Heart left ventricle (tissue), 16 donors: ENCODE measurements at regions not wholly inside any gene's neighbourhood (a gene's known extent, or its start where the extent isn't known, plus 50 kb on each side); places are given as distances from the start of the nearest gene placed in this dataset.

ENCODE experiments used
- ATAC-seq, 4 donors: fragments of 200-7000 bp; cut with Tn5 transposase; one replicate each; pipeline ENCODE4 v1.9.1; 2020 to 2022; ENCODE audit warnings: moderate library complexity in 4 of 4, mild to moderate bottlenecking in 3 of 4, moderate number of reproducible peaks in 1 of 4
- DNase-seq, 5 donors: peaks; one replicate each; pipeline ENCODE4 v3.0.0-alpha.2; 2020
- H3K27ac ChIP-seq, 12 donors: fragments of 200-600 bp; sonication (generic) in 4 of 12; one replicate each; pipeline versions ENCODE4 v1.5.0 to v1.8.0; 2016 to 2022; ENCODE audit warnings: mild to moderate bottlenecking in 2 of 12
- H3K27me3 ChIP-seq, 9 donors: fragments of 200-600 bp; sonication (generic) in 2 of 9; one replicate each; pipeline versions ENCODE4 v1.5.1 to v1.8.0; 2016 to 2022; ENCODE audit warnings: mild to moderate bottlenecking in 3 of 9
- H3K36me3 ChIP-seq, 9 donors: fragments of 200-600 bp; sonication (generic) in 2 of 9; one replicate each; pipeline versions ENCODE4 v1.5.0 to v1.8.0; 2018 to 2022; ENCODE audit warnings: mild to moderate bottlenecking in 2 of 9
- H3K4me1 ChIP-seq, 12 donors: fragments of 200-600 bp; sonication (generic) in 4 of 12; one replicate each; pipeline versions ENCODE4 v1.5.0 to v1.8.0; 2016 to 2022; ENCODE audit warnings: mild to moderate bottlenecking in 3 of 12
- H3K4me3 ChIP-seq, 12 donors: fragments of 200-600 bp; sonication (generic) in 4 of 12; one replicate each; pipeline versions ENCODE4 v1.5.0 to v1.8.0; 2017 to 2022; ENCODE audit warnings: mild to moderate bottlenecking in 9 of 12, moderate library complexity in 4 of 12
- H3K9me3 ChIP-seq, 12 donors: fragments of 200-600 bp; sonication (generic) in 4 of 12; one replicate each; pipeline versions ENCODE4 v1.5.0 to v1.8.0; 2016 to 2022; ENCODE audit warnings: mild to moderate bottlenecking in 1 of 12
- POLR2A ChIP-seq, 2 donors: fragments of 450-650 bp; IDR thresholded peaks; one replicate each; pipeline ENCODE4 v1.6.1; 2017; ENCODE audit warnings: antibody characterized with exemption in 2 of 2, mild to moderate bottlenecking in 2 of 2, moderate library complexity in 2 of 2
- WGBS, 4 donors: extraction: QIAGEN DNeasy Blood & Tissue Kit in 2 of 4; methylation state at CpG; one replicate each; pipeline versions ENCODE4 v1.1.5 to v1.1.7; 2013 to 2018; 5-methylcytosine and 5-hydroxymethylcytosine counted together
- intact Hi-C, 10 donors: fragments of 100-400 bp; cut with DNase I; formaldehyde crosslinking; loops; one replicate each; pipeline versions ENCODE4 v1.11.1 to v1.14.2; 2022
- TF ChIP-seq, protein P1 (sequence below), 12 donors: fragments of 200-600 bp; sonication (generic) in 4 of 12; IDR thresholded peaks; one replicate each; pipeline versions ENCODE4 v1.5.0 to v1.8.0; 2018 to 2022; ENCODE audit warnings: antibody characterized with exemption in 12 of 12, mild to moderate bottlenecking in 5 of 12
- donor health status: ischemic (EF 13 %, LVEDD 7.1; RV severe dilation, severe dysfunction).
- donor health status: healthy with polysubstance abuse.
- donor health status: DM: no; HTN: yes; CAD: no.
- donor health status: DM: no; HTN: no; CAD: no.
- donor health status: ischemic (EF 25% LVEDD 6.9; RV normal size, moderate dysfunction).
- donor health status: ischemic (EF 25% LVEDD 5.7; RV mildly dilated, moderate dysfunction).
- donor health status: healthy.
- donor health status: DM: yes; HTN: yes; CAD: no.
- donor health status: ischemic (EF 35%, LVEDD 5.7; RV mildly dilated, moderate dysfunction).
- donor health status: nonischemic (EF 11% LVEDD 7.7; RV severe dilation, severe dysfunction).
- donor health status: DM: yes; HTN: yes; CAD: no.
- donor health status: PGD.
- donor health status: ischemic (EF 29% LVEDD 5.4; RV normal size, mild dysfunction).
- donor health status: nonischemic (EF 23%, LVEDD 6.1; RV moderate dilation, normal function).

DNA sequence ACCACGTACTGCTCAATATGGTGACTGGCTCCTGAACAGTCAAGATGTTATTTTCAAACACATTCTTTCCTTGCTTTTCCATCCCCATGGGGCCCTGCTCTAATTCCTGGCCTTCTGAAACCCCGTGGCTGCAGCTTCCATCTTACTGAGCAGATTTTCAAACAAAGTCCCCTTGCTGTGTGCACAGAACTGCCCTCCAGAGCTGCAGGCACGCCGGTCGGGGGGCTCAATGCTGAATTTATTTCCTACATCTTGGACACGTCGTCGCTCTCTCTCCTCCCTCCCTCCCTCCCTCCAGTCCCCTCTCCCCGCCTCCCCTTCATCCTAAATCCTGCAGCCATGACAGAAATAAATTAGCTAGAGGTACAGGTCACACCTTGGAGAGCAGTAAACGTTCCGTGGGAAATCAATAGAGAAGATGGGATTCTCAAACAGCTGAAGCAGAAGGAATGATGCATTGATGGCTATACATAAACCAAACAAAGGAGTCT lies 243.1 kb upstream of the BLID start:
- intact Hi-C loops: no loop called here
- ATAC-seq (no peak), DNase-seq (peak in 1 of 5 donors; percentile 20)
- TF ChIP-seq, protein P1, sequence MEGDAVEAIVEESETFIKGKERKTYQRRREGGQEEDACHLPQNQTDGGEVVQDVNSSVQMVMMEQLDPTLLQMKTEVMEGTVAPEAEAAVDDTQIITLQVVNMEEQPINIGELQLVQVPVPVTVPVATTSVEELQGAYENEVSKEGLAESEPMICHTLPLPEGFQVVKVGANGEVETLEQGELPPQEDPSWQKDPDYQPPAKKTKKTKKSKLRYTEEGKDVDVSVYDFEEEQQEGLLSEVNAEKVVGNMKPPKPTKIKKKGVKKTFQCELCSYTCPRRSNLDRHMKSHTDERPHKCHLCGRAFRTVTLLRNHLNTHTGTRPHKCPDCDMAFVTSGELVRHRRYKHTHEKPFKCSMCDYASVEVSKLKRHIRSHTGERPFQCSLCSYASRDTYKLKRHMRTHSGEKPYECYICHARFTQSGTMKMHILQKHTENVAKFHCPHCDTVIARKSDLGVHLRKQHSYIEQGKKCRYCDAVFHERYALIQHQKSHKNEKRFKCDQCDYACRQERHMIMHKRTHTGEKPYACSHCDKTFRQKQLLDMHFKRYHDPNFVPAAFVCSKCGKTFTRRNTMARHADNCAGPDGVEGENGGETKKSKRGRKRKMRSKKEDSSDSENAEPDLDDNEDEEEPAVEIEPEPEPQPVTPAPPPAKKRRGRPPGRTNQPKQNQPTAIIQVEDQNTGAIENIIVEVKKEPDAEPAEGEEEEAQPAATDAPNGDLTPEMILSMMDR (IDR thresholded peaks at IDR 0.05): no peak
- TF ChIP-seq POLR2A (IDR thresholded peaks at IDR 0.05): no peak
- Histone ChIP-seq H3K27me3 (no peaks in the 10 kb centered on the region), H3K9me3 (peaks cover 0 to 6% (median 0%) of the 10 kb centered on the region in 12 donors), H3K4me1 (peaks cover 0 to 11% (median 2%) of the 10 kb centered on the region in 12 donors), H3K27ac (no peak overlapping the region), H3K4me3 (no peak overlapping the region), H3K36me3 (no peaks in the 10 kb centered on the region)
- WGBS, 4 donors: 66 to 72% (median 68%) methylated on average over 11 of the region's 11 CpGs

DNA sequence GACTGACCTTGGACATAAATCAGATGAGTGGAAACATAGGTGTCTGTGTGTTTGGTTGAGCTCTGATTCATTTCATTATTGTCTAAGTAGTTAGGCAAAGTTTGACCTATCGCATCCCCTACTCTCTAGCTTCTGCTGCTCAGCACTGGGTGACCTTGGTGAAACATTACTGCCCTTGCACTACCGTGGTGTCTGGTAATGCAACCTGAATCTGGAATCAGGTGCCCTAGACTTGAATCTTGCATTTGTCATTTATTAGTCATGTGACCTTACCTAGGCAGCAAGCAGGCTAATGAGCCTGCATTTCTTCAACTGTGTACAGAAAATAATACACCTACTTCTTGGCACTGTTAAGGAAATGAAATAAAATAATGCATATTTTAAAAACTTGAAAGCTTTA lies 242.3 kb upstream of the BLID start:
- TF ChIP-seq, protein P1 (IDR thresholded peaks at IDR 0.05): no peak
- no peak for TF ChIP-seq POLR2A (IDR thresholded peaks at IDR 0.05)
- H3K9me3 ChIP-seq: peaks cover 0 to 6% (median 0%) of the 10 kb centered on the region in 12 donors
- WGBS, 4 donors: 70 to 79% (median 71%) methylated on average over 2 of the region's 2 CpGs
- no peaks in the 10 kb centered on the region for H3K27me3 ChIP-seq
- H3K36me3 ChIP-seq: no peaks in the 10 kb centered on the region
- DNase-seq: no peak
- intact Hi-C loops: no loop called here
- H3K4me1 ChIP-seq: peaks cover 0 to 19% (median 3%) of the 10 kb centered on the region in 12 donors
- no peak for ATAC-seq
- no peak overlapping the region for H3K4me3 ChIP-seq
- no peak overlapping the region for H3K27ac ChIP-seq

DNA sequence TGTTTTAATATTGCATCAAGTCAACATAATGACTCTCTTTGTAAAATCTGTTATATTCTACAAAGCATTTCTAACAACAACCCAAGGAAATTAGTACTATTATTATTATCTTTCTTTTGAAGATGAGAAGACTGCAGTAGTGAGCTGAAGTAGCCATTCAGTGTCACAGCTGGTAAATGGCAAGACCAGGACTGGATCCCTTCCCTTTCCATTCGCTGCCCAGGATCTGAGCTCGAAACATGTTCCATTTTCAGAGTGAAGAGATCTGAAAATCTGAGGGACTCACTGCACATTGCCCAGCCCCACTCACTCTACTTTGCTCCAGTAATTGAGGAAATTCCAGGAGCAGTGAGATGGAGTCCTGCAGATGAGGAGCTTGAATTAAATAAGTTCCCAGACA lies 240.0 kb upstream of the BLID start:
- ATAC-seq (no peak), DNase-seq (no peak)
- Histone ChIP-seq H3K27me3 (no peaks in the 10 kb centered on the region), H3K4me3 (no peak overlapping the region), H3K27ac (no peak overlapping the region), H3K36me3 (no peaks in the 10 kb centered on the region), H3K4me1 (peaks cover 0 to 21% (median 3%) of the 10 kb centered on the region in 12 donors), H3K9me3 (peaks cover 0 to 14% (median 0%) of the 10 kb centered on the region in 12 donors)
- TF ChIP-seq, protein P1 (IDR thresholded peaks at IDR 0.05): no peak
- no peak for TF ChIP-seq POLR2A (IDR thresholded peaks at IDR 0.05)
- intact Hi-C loops: no loop called here
- 96 to 100% (median 98%) methylated on average over 2 of the region's 2 CpGs for WGBS, 4 donors

DNA sequence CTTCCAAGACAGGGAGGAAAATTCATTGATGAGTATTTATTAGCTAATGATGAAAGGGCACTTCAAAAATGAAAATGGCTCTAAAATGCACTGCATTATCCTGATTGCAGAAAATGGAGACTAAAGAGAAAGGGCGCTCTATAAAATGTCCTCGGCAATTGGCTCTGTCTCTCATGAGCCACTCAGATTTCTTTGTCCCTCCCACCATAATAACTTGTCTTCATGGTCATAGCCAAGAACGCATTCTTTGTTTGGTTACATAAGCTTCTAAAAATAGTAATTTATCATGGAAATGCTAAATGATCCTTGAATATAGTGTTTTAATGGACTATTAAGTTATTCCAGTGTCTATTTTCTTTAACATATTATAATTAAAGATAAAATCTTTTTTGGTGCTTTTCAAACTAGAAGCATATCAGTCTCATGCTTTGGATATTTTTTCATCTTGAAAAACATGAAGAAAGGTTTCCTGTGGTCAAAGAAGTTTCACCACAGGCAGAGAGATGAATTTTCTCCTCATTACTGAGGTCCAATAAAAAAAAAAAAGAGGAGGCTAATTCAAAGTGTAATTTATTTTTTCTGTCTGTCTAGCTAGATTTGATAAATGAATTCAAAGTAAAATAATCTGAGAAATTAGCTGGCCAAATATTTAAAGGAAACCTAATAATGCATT lies 238.1 kb upstream of the BLID start:
- H3K27ac ChIP-seq: peak overlapping the region in 7 of 12 donors; percentile 23 to 63 (median 46)
- H3K27me3 ChIP-seq: no peaks in the 10 kb centered on the region
- H3K9me3 ChIP-seq: peaks cover 0 to 14% (median 0%) of the 10 kb centered on the region in 12 donors
- no peaks in the 10 kb centered on the region for H3K36me3 ChIP-seq
- 37 to 44% (median 40%) methylated on average over 3 of the region's 3 CpGs for WGBS, 4 donors
- H3K4me3 ChIP-seq: peak overlapping the region in 4 of 12 donors; percentile 2 to 27 (median 6)
- H3K4me1 ChIP-seq: peaks cover 0 to 35% (median 3%) of the 10 kb centered on the region in 12 donors
- no peak for DNase-seq
- TF ChIP-seq POLR2A (IDR thresholded peaks at IDR 0.05): no peak
- TF ChIP-seq, protein P1 (IDR thresholded peaks at IDR 0.05): no peak
- intact Hi-C loops: no loop called here
- ATAC-seq: peak; percentile 73 to 85 (median 76)
